NCI-H1417 (cell line): ENCODE measurements at regions not wholly inside any gene's neighbourhood (a gene's known extent, or its start where the extent isn't known, plus 50 kb on each side); places are given as distances from the start of the nearest gene placed in this dataset.

Source experiments
- DNase-seq, 3 experiments: peaks; one replicate each; lab custom pipeline; 2025; lab: John Stamatoyannopoulos, UW

DNA sequence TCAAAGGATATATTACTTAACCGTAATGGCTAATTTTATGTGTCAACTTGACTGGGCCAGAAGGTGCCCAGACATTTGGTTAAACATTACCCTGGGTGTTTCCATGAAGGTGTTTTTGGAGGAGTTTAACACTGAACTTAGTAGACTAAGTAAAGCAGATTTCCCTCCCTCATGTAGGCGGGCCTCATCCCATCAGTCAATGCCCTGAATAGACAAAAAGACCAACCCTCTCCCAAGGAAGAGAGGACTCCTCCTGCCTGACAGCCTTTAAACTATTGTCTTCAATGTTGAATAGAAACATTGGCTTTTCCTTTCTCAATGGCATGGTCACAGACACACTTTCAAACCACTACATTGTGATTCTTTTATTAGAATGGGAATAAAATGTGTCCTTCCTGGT is 121.9 kb downstream of the SETD4 start:
- DNase-seq, result no peak

DNA sequence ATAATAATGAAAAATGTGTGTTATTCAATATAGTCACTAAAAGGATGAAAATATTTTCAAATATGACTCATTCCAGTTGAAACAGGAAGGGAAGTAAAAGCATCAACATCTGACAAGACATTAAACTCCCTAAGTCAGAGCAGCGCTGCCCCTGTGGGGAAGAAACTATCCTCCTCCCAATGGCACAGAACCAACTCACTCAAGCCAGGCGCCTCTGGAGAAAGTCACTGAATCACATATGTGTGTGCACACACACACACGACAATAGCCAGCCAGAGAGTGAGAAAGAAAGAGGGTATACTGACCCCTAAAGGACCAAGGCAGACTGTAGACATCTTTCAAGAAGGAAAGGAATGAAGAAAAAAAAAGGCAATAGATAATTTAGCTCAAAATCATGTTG is 126.9 kb downstream of the SETD4 start:
- DNase-seq, result no peak

DNA sequence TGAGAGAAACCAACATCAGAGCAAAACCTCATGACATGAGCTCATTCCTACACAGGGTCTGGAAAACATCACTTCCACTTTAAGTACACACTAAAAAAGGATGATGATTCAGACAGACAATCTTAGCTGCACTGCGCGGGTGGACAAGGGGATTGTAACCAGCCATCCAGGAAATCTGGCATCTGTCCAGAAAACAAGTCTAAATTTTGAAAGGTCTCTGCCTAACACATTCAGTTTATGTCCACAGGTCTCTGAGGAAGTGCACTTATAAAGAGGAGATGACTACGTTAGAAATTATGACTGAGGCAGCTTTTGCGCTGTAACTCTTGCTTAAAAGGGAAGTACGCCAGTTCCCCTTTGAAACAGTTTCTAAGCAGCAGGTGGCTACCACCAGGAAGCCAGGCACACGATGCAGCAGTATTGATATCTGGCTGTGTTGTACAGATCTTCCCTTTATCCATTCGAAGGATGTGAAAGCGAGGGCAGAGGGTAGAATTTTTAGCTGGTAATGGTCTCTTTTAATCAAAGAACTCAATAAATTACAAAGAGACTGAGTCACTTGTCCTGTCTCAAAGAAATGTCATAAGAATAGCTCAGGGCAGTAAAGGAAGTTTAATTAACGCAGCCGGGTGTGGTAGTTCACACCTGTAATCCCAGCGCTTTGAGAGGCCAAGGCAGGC is 128.0 kb downstream of the SETD4 start:
- peak; percentile 50 to 89 (median 76) for DNase-seq

DNA sequence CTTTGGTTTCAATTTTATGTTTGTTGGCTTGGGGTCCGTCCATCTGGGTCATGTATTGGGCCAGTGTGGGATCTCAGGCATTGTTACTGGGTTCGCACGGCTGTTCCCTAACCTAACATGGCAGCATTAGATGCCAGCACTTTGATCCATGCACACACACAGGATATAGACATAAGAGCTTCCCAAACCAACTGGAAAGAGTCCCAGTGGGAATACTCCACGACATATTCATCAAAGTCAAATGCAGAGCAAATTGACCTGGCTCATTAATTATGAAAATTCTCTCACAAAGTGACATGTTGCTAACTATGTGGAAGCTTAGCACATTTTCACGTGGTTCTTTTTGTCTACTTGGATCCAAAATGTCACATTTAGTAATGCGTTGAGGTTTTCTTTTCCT is 130.4 kb downstream of the SETD4 start:
- peak in 1 of 3 experiments; percentile 76 for DNase-seq

DNA sequence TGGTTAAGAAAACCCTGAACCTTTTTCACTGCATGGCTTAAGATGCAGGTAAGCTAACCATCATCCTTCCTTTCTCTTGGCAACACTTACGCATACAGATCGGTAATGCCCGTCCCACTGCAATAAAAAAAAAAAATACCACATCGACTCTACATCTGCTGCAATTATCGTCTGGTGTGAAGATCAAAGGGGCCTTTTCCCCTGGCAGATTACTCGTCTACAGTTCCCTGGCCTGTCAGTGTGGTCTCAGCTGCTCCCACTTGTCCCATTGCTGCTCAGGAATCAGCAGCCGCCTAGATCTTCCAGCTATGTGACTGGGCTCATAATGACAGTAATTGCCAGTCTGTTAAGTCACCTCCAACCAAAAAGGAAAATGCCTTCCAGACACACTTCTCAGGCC is 133.1 kb downstream of the SETD4 start:
- peak in 2 of 3 experiments; percentile 61 to 89 for DNase-seq

DNA sequence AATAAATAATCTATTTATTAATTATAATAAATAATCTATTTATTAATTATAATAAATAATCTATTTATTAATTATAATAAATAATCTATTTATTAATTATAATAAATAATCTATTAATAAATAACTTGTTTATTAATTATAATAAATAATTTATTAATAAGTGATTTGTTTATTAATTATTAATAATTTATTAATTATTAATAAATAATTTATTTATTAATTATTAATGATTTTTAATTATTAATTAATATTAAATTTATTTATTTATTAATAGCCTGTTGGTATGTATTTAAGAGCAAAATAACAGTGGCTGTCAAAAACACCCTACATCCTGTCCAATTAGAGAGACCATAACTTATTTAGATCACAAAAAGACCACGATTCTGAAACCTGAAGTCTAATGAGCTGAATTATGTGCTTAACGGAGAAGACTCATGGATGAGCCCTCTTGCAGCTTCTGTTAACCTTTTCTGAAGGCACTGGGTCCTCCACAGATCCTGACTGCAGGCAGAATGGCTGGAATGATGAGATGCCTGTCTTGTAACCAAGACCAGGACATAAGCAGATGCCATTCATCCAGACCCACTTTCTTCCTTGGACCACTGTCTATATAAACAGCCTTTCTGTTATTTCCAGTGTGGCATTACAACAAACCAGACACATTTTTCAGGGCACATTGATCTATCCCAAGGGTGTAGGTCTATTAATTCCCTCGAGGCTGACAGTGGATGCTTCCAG is 134.2 kb downstream of the SETD4 start:
- peak in 1 of 3 experiments; percentile 42 for DNase-seq

DNA sequence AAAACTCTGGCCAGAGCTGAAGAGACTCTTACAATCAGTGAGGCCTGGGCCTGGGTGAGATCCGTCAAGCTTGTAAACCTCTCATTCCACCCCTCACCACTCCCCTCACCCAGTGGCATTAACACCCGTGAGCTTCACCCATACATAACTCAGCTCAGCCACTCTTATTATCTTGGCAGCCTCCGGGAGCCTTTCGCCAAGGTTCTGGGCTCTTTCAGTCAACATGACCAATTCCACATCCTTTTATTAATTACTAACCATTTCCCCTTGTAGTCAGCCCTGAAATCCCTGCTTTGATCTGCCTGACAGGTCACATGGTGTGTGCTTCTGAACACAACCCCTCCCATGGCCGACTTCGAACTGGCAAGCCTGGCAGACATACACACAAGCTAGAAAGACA is 134.8 kb downstream of the SETD4 start:
- DNase-seq, result peak in 2 of 3 experiments; percentile 44 to 52

DNA sequence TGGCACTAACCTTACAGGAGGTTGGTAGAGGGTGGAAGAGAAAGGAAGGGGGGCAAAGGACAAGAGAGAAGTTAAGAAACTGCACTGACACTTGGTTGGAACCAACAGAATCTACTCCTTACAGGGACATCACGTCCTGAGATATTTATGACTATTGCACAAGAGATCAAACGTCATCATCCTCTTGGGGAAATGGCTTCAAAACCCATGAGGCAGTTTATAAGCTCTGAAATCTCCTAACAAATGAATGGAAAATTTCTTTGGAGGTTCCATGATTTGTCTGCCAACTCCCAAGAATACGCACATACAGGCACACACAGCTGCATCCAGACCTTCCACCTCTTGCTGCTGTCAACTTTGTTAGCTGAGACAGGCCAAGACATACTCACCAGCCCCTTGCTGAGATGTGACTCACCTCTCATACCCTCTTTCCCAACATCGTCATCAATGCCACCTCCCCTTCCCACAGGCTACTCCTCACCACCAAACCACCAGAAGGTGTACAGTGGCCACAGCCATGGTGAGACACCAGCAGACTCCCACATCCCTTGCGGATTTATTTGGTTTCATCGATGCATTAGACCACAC is 135.5 kb downstream of the SETD4 start:
- DNase-seq, result no peak

DNA sequence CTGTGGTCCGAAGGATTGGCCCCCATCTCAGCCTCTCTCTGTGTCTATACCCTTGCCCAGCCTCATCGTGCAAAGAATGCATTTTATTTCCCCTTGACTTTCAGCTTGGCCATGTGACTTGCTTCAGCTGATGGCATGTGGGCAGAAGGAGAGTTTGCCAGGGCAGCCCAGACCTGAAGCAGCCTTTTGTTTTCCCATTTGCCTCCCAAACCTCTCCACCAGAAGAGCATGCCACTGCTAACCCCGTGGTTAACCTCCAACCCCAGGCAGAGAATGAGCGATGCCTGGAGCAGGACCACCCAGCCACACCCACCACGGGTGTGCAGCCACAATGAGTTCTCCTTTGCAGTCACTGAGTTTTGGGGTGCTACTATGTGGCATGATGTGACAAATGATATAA is 136.4 kb downstream of the SETD4 start:
- no peak for DNase-seq

DNA sequence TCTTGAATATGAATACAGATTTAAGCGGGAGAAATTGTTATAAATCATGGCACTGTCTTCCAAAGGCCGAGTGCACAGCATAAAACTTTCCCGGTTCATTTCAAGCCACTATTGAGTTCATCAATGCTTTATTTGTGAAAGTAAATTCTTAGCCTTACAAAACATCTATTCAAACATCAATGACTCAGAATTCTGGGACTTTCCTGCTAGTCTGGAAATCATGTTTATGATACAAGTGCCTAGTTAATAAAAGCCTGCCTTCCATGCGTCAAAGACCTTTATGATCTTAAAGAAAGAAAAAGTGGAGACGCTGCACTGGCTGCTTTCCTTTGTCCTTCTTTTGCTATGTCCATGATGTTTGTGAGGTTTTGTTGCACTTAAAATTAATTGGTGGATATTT is 137.7 kb downstream of the SETD4 start:
- DNase-seq, result no peak

DNA sequence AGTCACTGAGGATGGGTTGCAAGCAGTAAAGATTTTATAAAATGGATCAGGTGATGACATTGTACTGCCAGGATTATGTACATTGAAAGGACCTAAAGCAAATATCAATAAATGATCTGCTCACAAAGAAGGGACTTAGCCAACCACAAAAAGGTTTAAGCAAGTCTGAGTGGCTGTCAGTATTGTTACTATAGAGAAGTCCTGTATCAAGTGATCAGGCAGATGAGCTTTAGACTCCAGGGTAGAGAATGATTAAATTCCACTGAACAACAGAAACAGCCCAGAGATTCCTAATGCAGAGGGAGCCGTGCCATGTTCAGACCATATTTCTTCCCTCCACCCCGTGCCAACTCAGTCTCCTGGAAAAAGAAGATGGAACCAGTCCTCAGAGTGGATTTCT is 138.9 kb downstream of the SETD4 start:
- no peak for DNase-seq

DNA sequence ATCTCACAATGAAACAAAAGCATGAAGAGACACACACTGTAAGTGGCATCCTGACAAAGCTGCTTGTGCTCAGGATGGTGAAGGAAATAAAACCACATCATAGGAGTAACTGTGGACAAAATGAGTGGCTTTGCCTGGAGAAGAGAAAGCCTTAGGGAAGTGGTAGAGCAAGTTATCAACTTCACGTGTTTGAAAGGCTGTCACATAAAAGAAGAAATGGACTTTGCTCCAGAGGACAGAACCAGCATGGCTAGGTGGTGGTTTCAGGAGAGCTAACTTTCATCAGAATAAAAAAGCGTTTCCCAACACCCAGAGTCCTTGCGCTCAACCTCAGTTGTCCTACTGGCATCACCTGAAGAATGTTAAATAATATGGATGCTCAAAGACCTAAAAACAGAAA is 139.9 kb downstream of the SETD4 start:
- DNase-seq, result no peak

DNA sequence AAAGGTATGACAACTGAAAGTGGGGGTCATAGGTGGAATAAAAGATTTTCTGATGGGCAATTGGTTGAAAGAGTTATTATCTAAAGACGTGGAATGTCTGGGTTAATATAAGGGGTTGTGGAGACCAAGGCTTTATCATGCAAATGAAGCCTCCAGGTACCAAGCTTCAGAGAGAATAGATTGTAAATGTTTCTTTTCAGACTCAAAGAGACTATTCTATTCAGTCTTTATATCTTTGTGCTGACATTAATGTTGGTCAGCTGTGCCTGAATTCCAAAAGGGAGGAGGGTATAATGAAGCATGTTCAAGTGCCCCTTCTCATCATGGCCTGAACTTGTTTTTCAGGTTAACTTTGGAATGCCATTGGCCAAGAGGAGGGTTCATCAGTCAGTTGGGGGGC is 145.3 kb downstream of the SETD4 start:
- no peak for DNase-seq

DNA sequence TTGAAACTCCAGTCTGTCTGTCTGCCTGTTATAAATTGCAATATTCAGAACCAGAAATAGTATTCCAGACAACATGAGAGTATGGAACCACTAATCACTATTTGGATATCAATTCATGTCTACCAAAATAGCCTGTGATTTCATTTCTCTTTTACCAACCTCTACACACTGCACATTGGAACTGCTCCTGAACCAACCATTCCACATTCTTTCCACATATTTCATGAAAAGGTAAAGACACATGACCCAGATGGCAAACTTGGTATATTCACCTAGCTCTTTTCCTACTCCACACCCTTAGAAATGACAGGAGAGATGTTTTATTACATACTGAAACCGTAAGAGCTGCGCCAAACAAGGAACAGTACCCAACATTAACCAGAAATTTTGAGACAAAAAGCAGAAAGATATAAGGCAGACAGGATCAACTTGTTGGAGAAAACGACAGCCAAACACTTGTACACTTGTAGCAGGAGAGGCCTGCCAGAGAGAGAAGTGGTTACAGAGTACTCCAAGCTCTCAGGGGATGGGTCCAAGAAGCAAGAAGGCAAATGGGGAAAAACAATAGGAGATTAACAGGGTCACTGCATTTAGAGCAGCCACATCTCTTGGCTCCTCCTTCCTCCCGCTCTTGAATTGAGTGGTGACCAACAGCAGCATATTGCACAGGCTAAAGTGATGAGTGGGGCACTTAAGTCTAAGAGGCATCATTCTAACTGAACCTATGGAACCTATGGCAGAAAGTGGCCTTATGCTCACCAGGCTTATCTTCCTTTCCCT is 148.7 kb downstream of the SETD4 start:
- DNase-seq, result peak in 1 of 3 experiments; percentile 96

DNA sequence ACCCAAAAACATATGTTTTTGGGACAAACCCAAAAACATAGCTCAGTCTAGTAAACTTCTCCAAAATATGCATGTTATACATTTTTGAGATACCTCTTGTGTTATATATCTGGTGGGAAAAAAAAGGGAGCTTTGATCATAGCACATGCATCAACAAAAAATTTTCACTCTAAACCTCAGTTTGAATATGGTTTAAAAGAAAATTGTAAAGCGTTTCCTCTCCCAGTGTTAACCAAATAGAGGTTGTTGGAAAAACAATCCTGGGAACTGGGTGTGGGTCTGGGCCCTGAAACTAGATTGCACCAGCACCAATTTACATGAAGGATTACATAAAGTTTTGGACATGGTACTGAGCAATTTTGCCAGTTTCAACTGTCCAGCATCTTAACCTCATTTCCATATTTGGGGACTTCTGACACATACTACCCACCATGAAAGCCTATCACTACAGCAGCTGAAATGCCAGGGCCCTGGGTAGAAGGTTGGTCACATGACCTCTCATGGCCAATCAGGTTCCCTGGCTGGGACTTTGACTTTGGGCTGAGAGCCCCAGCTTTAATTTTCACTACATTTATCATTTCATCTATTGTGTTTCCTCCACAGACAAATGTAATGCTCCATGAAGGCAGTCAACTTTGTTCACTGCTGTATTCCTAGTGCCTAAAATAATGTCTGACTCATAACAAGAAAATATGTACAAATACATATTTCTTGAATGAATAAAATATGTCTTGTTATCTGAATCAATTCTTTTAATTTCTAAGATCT is 150.7 kb downstream of the SETD4 start:
- DNase-seq, result no peak

DNA sequence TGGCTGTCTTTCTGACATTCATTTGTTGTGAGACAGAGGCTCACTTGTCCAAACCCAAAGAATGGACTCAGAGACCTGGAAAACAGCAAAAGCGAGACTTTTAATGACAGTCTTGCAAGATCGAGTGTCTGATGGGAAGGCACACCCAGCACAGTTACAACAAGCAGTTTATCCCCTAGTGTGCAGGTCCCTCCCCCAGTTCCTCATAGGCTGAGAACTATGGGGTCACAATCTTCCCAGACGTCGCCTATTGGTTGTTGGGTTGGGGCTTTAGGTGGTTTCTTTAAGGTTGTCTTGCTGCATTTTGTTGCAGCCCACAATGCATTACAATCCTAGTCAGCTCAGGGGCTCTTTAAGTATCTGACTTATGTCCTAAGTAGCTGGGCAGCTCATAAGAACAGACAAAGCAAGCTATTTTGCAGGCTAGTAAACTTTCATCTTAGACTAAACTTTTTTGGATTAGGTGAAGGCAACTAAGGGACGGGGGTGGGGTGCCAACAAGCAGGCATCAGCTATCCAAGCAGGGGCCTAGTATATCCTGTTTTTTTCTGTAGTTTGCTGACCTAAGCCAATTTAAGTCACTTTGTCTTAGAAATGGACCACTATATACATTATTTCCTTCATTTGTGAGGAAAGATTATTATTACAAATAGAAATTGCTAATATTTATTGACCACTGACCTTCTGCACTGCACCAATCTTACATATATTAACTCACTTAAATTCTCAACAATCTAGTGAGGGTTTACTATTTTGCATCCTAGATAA is 151.8 kb downstream of the SETD4 start:
- no peak for DNase-seq

DNA sequence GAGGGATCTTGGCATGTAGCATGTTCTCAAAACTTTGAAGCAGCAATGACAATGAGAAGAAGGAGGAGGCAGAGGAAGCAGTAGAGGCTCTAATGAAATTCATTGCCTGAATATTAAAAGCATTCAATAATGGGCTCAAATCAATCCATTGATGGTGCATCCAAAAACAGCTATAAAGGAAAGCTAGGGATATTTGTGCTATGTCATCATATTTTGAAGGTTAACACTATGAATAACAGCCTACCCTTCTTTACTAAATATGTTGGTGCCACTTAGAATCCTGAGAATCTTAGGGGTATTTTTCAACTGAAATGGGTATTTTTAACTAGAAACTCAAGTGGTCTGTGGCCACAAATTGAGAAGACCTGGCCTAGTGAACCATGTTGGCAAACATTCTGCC is 153.7 kb downstream of the SETD4 start:
- DNase-seq, result no peak

DNA sequence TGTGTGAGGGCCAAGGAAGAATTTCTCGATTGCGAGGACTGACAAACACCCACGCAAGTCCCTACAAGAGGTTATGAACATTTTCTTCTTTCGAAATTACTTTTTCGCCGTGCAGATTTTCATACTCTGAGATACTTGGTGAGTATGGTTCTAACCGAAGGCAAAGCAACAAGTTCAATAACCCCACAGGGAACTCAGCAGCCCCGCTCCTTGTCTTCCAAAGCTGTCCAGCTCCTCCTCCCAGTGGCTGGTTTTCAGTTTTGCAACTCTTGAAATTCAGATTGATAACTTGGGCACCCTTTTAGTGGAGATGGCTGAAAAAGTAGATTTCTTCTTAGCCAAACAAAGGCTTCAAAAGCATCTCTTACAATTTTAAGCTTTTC is 154.4 kb downstream of the SETD4 start:
- DNase-seq, result no peak

DNA sequence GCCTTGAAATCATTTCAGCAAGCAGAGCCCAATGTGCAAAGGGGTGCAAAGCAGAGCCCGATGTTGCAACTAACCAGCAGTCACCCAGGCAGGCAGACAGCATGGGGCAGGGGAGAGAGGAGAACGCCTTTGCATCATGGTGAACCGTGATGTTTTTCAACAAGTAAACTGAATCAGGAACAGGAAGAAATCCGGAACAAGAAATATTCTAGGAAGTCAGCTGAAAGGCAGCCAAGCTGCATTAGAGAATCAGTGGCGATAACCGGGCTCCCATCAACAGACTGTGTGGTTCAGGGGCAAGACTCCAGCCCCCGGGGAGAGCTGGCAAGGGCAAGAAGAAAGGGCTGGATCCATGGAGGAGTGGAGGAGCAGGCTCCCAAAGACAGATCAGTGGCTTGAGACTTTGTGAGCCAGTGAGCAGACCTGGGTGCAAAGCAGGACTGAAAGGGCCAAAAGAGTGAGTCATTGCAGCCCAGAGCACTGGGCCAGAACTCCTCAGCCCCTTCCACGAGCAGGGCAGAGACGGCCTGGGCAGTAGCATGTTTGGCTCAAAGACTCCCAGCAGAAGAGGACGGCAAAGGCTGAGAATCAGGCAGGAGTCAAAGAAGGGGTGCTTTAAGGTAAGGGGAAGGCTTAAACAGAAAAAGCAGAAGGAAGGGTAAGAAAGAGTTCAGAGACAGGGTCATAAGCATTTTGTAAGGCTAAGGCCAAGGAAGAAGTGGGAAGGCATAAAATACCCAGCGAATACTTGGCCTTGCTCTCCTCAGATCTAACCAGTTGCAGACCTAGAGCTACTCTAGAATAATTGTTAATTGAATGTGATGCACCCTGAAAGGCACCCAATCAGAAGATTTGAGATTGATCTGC is 155.0 kb downstream of the SETD4 start:
- DNase-seq, result no peak

DNA sequence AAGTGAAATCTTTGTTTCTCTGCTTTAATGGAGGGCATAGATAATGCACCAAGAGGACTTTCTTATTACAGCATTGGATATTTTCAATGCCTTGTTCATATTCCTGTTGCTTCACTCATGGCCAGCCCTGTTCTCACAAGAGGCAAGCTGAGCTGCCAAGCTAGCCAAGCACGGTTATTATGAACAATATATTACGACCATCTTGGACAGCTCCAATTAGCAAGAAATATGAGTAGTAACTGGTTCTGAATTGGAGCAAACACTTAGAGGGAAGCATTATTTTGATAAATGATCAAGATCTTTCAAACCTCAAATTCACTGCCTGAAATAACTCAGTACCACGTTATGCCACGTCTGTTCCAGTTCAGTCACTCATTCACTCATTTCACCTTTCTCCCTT is 159.8 kb downstream of the SETD4 start:
- DNase-seq, result peak; percentile 31 to 78 (median 54)
